OCI-LY7 (cell line): ENCODE measurements at regions not wholly inside any gene's neighbourhood (a gene's known extent, or its start where the extent isn't known, plus 50 kb on each side); places are given as distances from the start of the nearest gene placed in this dataset.

Source experiments
- BruUV-seq: library from RNA; stranded (reverse); fragments of 400-500 nt; replicated peaks from 2 replicates; lab custom pipeline; 2021; lab: Mats Ljungman, UMichigan
- CTCF ChIA-PET: fragments of 300-600 bp; sonication (Branson Sonifier 250); formaldehyde crosslinking; loops from one replicate; lab custom pipeline; 2022; ENCODE audit warnings: antibody characterized with exemption; ENCODE audit not compliant: unreplicated experiment; lab: Charles Lee
- POLR2A ChIA-PET: fragments of 300-600 bp; sonication (Branson Sonifier 250); formaldehyde crosslinking; loops from one replicate; lab custom pipeline; 2022; ENCODE audit warnings: antibody characterized with exemption; lab: Charles Lee
- DNase-seq: peaks from one replicate; pipeline ENCODE4 v3.0.0-alpha.2; 2015; ENCODE audit warnings: low spot score
- H2AFZ ChIP-seq: fragments of 200-600 bp; sonication (generic), shearing (Covaris generic); 2 replicates; pipeline ENCODE4 v1.6.1; 2014; ENCODE audit warnings: mild to moderate bottlenecking, antibody characterized with exemption, low read length, moderate library complexity
- H3K27ac ChIP-seq: fragments of 200-600 bp; sonication (generic); 2 replicates; pipeline ENCODE4 v1.5.1; 2014; ENCODE audit warnings: mixed run types, low read depth, mild to moderate bottlenecking, moderate library complexity, low read length, inconsistent platforms; ENCODE audit not compliant: poor library complexity, severe bottlenecking
- H3K36me3 ChIP-seq: fragments of 200-600 bp; sonication (generic); 2 replicates; pipeline ENCODE4 v1.6.1; 2014; ENCODE audit warnings: mild to moderate bottlenecking, antibody characterized with exemption, low read length, moderate library complexity, mixed read lengths; ENCODE audit not compliant: insufficient read depth
- H3K4me1 ChIP-seq: fragments of 200-600 bp; sonication (generic); 2 replicates; pipeline ENCODE4 v1.5.1; 2014; ENCODE audit warnings: mild to moderate bottlenecking, low read length; ENCODE audit not compliant: insufficient read depth, poor library complexity, severe bottlenecking
- H3K4me2 ChIP-seq: fragments of 200-600 bp; sonication (generic); 2 replicates; pipeline ENCODE4 v1.6.1; 2014; ENCODE audit warnings: mild to moderate bottlenecking, low read length
- H3K4me3 ChIP-seq: fragments of 200-600 bp; sonication (generic); 2 replicates; pipeline ENCODE4 v1.5.1; 2014; ENCODE audit warnings: mild to moderate bottlenecking, low read depth, low read length; ENCODE audit not compliant: poor library complexity, severe bottlenecking
- H3K79me2 ChIP-seq: fragments of 200-600 bp; sonication (generic); 2 replicates; pipeline ENCODE4 v1.6.1; 2016; ENCODE audit warnings: low read depth, mild to moderate bottlenecking, low read length, moderate library complexity, mixed read lengths; ENCODE audit not compliant: insufficient read depth
- H3K9me2 ChIP-seq: fragments of 200-600 bp; sonication (generic); 2 replicates; pipeline ENCODE4 v1.6.1; 2016; ENCODE audit warnings: mild to moderate bottlenecking, low read length, mixed read lengths; ENCODE audit not compliant: insufficient read depth
- H3K9me3 ChIP-seq: fragments of 200-600 bp; sonication (generic); 2 replicates; pipeline ENCODE4 v1.6.1; 2014; ENCODE audit warnings: mild to moderate bottlenecking, mixed run types, low read length, mixed read lengths
- H4K20me1 ChIP-seq: fragments of 200-600 bp; sonication (generic); 2 replicates; pipeline ENCODE4 v1.6.1; 2014; ENCODE audit warnings: mild to moderate bottlenecking, antibody characterized with exemption, low read length, moderate library complexity, mixed read lengths; ENCODE audit not compliant: insufficient read depth
- EZH2phosphoT487 ChIP-seq: fragments of 200-600 bp; sonication (generic); IDR thresholded peaks from 2 replicates; pipeline ENCODE4 v1.6.1; 2018; ENCODE audit warnings: low read depth, borderline replicate concordance, mild to moderate bottlenecking, mixed run types, antibody characterized with exemption, low read length, moderate library complexity, mixed read lengths
- intact Hi-C: fragments of 100-400 bp; cut with micrococcal nuclease; formaldehyde crosslinking; loops from one replicate; pipeline ENCODE4 v1.10.0; 2022; ENCODE audit not compliant: unreplicated experiment
- TF ChIP-seq, protein P1 (sequence below): fragments of 200-600 bp; sonication (generic); conservative IDR thresholded peaks from 2 replicates; pipeline ENCODE4 v1.5.1; 2014; ENCODE audit warnings: mild to moderate bottlenecking, antibody characterized with exemption, low read length, moderate library complexity, mixed read lengths

DNA sequence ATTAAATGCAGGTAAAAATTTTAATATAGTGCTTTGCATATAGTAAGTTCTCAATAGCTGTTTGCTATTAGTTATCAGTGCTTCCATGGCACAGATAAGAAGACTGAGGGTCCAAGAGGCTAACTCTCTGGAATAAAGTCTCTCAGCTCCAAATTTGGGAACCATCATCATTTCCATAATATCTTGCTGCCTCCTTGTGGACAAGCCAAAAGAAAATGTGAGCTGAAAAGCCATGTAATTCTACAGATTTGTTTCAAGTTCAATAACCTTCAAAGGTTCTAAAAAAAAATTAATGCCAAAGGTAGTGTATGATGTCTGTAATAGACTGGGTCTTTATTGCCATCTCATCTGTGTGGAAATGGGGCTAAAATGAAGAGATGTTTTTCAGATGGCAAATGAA, 136.9 kb upstream of the VCX start:
- Histone ChIP-seq H3K79me2 (no peaks in the 10 kb centered on the region), H3K4me2 (no peak overlapping the region), H3K36me3 (no peaks in the 10 kb centered on the region), H3K9me2 (no peaks in the 10 kb centered on the region), H3K27ac (no peak overlapping the region), H4K20me1 (no peaks in the 10 kb centered on the region), H3K4me1 (no peaks in the 10 kb centered on the region), H3K4me3 (no peak overlapping the region), H3K9me3 (no peaks in the 10 kb centered on the region), H2AFZ (no peak overlapping the region)
- no peak for TF ChIP-seq EZH2phosphoT487
- TF ChIP-seq, protein P1, sequence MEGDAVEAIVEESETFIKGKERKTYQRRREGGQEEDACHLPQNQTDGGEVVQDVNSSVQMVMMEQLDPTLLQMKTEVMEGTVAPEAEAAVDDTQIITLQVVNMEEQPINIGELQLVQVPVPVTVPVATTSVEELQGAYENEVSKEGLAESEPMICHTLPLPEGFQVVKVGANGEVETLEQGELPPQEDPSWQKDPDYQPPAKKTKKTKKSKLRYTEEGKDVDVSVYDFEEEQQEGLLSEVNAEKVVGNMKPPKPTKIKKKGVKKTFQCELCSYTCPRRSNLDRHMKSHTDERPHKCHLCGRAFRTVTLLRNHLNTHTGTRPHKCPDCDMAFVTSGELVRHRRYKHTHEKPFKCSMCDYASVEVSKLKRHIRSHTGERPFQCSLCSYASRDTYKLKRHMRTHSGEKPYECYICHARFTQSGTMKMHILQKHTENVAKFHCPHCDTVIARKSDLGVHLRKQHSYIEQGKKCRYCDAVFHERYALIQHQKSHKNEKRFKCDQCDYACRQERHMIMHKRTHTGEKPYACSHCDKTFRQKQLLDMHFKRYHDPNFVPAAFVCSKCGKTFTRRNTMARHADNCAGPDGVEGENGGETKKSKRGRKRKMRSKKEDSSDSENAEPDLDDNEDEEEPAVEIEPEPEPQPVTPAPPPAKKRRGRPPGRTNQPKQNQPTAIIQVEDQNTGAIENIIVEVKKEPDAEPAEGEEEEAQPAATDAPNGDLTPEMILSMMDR: peak; percentile 21; the same call in 1 of the 2 replicates
- ChIA-PET CTCF (no interaction called here), POLR2A (no interaction called here)
- intact Hi-C loops: no loop called here
- BruUV-seq: no TSS peak
- DNase-seq: no peak

DNA sequence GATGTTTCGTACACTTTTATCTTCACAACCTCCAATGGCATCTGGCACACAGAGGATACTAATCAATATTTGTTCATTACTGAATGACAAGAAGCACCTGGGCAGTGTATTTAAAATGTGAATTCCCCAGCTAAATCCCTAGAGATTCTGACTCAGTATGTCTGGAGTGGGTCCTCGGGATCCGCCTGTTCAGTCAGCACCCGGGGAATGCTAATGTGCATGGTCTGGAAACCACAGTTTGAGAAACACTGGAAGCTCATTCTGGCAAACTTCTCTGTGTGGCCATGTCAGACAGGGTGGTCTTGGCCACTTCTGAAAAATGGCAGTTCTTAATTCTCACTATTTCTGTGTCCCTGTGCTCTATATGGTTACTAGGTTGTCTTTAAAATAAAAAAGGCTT, 138.8 kb upstream of the VCX start:
- no peak for DNase-seq
- ChIA-PET CTCF (no interaction called here), POLR2A (interaction anchor here (0.6 kb wide), 1 partner anchor 63 kb away, joined by 3 read pairs; no protein-coding TSS in a partner anchor)
- Histone ChIP-seq H3K4me1 (no peaks in the 10 kb centered on the region), H3K36me3 (no peaks in the 10 kb centered on the region), H3K9me3 (no peaks in the 10 kb centered on the region), H4K20me1 (no peaks in the 10 kb centered on the region), H3K79me2 (no peaks in the 10 kb centered on the region), H3K4me3 (no peak overlapping the region), H3K27ac (no peak overlapping the region), H3K9me2 (no peaks in the 10 kb centered on the region), H3K4me2 (no peak overlapping the region), H2AFZ (no peak overlapping the region)
- intact Hi-C loops: no loop called here
- no TSS peak for BruUV-seq
- TF ChIP-seq EZH2phosphoT487: no peak
- TF ChIP-seq, protein P1: no peak

- no peak for DNase-seq
- no peak overlapping the region for H3K27ac ChIP-seq
- BruUV-seq: no TSS peak
- ChIA-PET CTCF (no interaction called here), POLR2A (no interaction called here)
- intact Hi-C loops: no loop called here
- H3K36me3 ChIP-seq: no peaks in the 10 kb centered on the region
- H3K9me3 ChIP-seq: no peaks in the 10 kb centered on the region
- no peaks in the 10 kb centered on the region for H4K20me1 ChIP-seq
- H3K79me2 ChIP-seq: no peaks in the 10 kb centered on the region
- no peaks in the 10 kb centered on the region for H3K4me1 ChIP-seq
- no peaks in the 10 kb centered on the region for H3K9me2 ChIP-seq
- H2AFZ ChIP-seq: no peak overlapping the region
- TF ChIP-seq, protein P1: no peak
- TF ChIP-seq EZH2phosphoT487: no peak
- no peak overlapping the region for H3K4me3 ChIP-seq
- H3K4me2 ChIP-seq: no peak overlapping the region
These were observed 144.7 kb upstream of the VCX start for GRCh38 chrX:7698248-7698647.
